ENCODE measurements at regions not wholly inside any gene's neighbourhood (a gene's known extent, or its start where the extent isn't known, plus 50 kb on each side); places are given as distances from the start of the nearest gene placed in this dataset.

GRCh38 chr7:130966246-130967009, 232.4 kb upstream of the KLF14 start:
- no peak for DNase-seq (ENCODE audit: low spot score)

GRCh38 chr7:130970196-130970595, 236.2 kb upstream of the KLF14 start:
- no peak for DNase-seq (ENCODE audit: low spot score)

GRCh38 chr7:130970696-130971095, 236.7 kb upstream of the KLF14 start:
- DNase-seq (ENCODE audit: low spot score), result no peak

GRCh38 chr7:130971297-130971696, 237.3 kb upstream of the KLF14 start:
- no peak for DNase-seq (ENCODE audit: low spot score)

GRCh38 chr7:130972201-130972600, 238.2 kb upstream of the KLF14 start:
- DNase-seq (ENCODE audit: low spot score), result no peak

- no peak for DNase-seq (ENCODE audit: low spot score)
Measured at GRCh38 chr7:130973637-130974036, 239.6 kb upstream of the KLF14 start.

GRCh38 chr7:130974169-130974568, 240.2 kb upstream of the KLF14 start:
- DNase-seq (ENCODE audit: low spot score), result no peak

- no peak for DNase-seq (ENCODE audit: low spot score)
Measured at GRCh38 chr7:130974794-130975193, 240.8 kb upstream of the KLF14 start.

GRCh38 chr7:130975731-130976130, 241.7 kb upstream of the KLF14 start:
- DNase-seq (ENCODE audit: low spot score), result no peak

GRCh38 chr7:130982160-130982638, 248.2 kb upstream of the KLF14 start:
- DNase-seq (ENCODE audit: low spot score), result peak; percentile 68

- no peak for DNase-seq (ENCODE audit: low spot score)
Measured at GRCh38 chr7:130982651-130983050, 248.6 kb upstream of the KLF14 start.

- no peak for DNase-seq (ENCODE audit: low spot score)
Measured at GRCh38 chr7:130985361-130985760, 251.4 kb upstream of the KLF14 start.

- DNase-seq (ENCODE audit: low spot score), result no peak
Measured at GRCh38 chr7:130986261-130986690, 252.3 kb upstream of the KLF14 start.

- no peak for DNase-seq (ENCODE audit: low spot score)
Measured at GRCh38 chr7:130987092-130987491, 253.1 kb upstream of the KLF14 start.

- peak; percentile 52 for DNase-seq (ENCODE audit: low spot score)
Measured at GRCh38 chr7:130988443-130988842, 254.4 kb upstream of the KLF14 start.

- DNase-seq (ENCODE audit: low spot score), result no peak
Measured at GRCh38 chr7:130989101-130989795, 255.2 kb upstream of the KLF14 start.

- DNase-seq (ENCODE audit: low spot score), result no peak
Measured at GRCh38 chr7:130990178-130990832, 256.3 kb upstream of the KLF14 start.

GRCh38 chr7:130993671-130994365, 259.8 kb upstream of the KLF14 start:
- no peak for DNase-seq (ENCODE audit: low spot score)

- DNase-seq (ENCODE audit: low spot score), result no peak
Measured at GRCh38 chr7:130994378-130995115, 260.5 kb upstream of the KLF14 start.

GRCh38 chr7:130995252-130996081, 261.5 kb upstream of the KLF14 start:
- no peak for DNase-seq (ENCODE audit: low spot score)
